Tibial artery (tissue), 4 donors: ENCODE measurements at regions not wholly inside any gene's neighbourhood (a gene's known extent, or its start where the extent isn't known, plus 50 kb on each side); places are given as distances from the start of the nearest gene placed in this dataset.
A peak's percentile ranks its signal among the peaks of the same experiment; 100 is the strongest.

ENCODE experiments used
- DNase-seq, 2 donors: peaks; one replicate each; pipeline ENCODE4 v3.0.0-alpha.2; 2019
- H3K27ac ChIP-seq, 2 donors: fragments of 200-600 bp; sonication (generic) in 1 of 2; 1 replicate in 1 of 2; 2 replicates in 1 of 2; pipeline ENCODE4 v1.5.1; 2018 to 2019; ENCODE audit warnings: mild to moderate bottlenecking in 1 of 2
- H3K27me3 ChIP-seq, 2 donors: fragments of 200-600 bp; sonication (generic) in 1 of 2; one replicate each; pipeline versions ENCODE4 v1.5.1 to v1.6.0; 2016 to 2019
- H3K36me3 ChIP-seq, 3 donors: fragments of 200-600 bp; sonication (generic) in 2 of 3; one replicate each; pipeline ENCODE4 v1.5.1; 2016 to 2019; ENCODE audit warnings: mild to moderate bottlenecking in 2 of 3
- H3K4me1 ChIP-seq, 4 donors: fragments of 200-600 bp; sonication (generic) in 2 of 4; 1 replicate in 3 of 4; 2 replicates in 1 of 4; pipeline ENCODE4 v1.5.1; 2016 to 2019
- H3K4me3 ChIP-seq, 2 donors: fragments of 200-600 bp; sonication (generic) in 1 of 2; 1 replicate in 1 of 2; 2 replicates in 1 of 2; pipeline ENCODE4 v1.5.1; 2018 to 2019; ENCODE audit warnings: mild to moderate bottlenecking in 2 of 2
- H3K9me3 ChIP-seq, 3 donors: fragments of 200-600 bp; sonication (generic) in 1 of 3; one replicate each; pipeline ENCODE4 v1.5.1; 2016 to 2019
- intact Hi-C: fragments of 100-400 bp; cut with DNase I; formaldehyde crosslinking; loops from one replicate; pipeline ENCODE4 v1.15.0; 2023; ENCODE audit warnings: low total_unique reads
- TF ChIP-seq, protein P1 (sequence below), 2 experiments: fragments of 200-600 bp in 1 of 2; fragments of 450-650 bp in 1 of 2; IDR thresholded peaks; one replicate each; pipeline ENCODE4 v1.5.1; 2017 to 2019; ENCODE audit warnings: antibody characterized with exemption in 2 of 2, mild to moderate bottlenecking in 1 of 2, moderate library complexity in 1 of 2

DNA sequence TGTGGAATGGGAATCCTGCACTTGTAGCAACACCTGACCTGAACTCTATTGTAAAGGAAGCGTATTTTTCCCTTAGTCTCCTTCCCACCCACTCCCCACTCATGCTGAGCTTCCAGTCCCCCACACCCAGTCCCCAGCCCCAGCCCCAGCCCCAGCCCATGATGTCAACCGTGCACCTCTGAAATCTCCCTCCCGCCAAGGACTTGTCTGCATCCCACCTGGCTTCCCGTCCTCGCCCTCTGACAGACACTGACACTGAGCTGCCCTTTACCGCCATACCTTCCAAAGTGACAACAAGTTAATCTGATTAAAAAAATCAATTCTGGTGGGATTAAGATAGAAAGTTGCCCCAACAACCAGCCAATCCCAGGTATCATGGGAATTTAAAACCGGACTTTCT lies 213.6 kb upstream of the CELF4 start:
- TF ChIP-seq, protein P1, sequence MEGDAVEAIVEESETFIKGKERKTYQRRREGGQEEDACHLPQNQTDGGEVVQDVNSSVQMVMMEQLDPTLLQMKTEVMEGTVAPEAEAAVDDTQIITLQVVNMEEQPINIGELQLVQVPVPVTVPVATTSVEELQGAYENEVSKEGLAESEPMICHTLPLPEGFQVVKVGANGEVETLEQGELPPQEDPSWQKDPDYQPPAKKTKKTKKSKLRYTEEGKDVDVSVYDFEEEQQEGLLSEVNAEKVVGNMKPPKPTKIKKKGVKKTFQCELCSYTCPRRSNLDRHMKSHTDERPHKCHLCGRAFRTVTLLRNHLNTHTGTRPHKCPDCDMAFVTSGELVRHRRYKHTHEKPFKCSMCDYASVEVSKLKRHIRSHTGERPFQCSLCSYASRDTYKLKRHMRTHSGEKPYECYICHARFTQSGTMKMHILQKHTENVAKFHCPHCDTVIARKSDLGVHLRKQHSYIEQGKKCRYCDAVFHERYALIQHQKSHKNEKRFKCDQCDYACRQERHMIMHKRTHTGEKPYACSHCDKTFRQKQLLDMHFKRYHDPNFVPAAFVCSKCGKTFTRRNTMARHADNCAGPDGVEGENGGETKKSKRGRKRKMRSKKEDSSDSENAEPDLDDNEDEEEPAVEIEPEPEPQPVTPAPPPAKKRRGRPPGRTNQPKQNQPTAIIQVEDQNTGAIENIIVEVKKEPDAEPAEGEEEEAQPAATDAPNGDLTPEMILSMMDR (IDR thresholded peaks at IDR 0.05) = no peak

DNA sequence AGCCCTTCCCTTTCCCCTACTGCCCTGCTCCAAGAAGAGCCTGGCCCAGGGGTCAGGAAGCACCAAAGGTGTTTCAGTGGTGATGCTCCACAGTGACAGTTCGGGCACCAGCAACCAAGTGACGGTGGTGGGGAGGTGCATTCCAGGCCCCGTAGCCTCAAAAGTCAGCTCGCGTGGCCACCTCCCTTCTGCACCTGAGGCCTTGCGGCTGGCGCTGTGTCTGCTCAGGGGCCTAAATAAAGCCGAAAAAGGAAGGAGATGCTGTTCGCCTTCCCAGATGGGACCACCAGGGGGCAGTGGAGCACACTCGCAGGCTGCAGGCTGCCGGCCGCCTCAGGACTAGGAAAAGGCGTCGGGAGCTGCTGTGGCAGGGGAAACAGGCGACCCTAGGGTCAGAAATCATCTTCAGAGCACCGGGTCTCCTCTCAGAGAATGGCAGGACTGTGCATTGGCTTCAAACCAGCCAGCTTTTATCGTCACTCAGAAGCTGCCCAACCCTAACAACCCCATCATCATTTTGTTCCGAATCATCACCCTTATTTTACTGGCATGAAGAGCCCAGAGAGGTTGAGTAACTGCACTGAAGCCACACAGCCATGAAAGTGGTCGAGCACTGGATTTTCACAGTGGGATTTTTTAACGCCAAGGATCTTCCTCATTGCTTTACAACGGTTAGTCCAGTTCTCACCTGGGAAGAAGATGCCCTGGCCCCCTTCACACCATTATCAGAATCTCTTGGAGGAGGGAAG lies 213.0 kb upstream of the CELF4 start:
- intact Hi-C loops = no loop called here
- Histone ChIP-seq H3K27me3 (no peaks in the 10 kb centered on the region), H3K36me3 (no peaks in the 10 kb centered on the region), H3K27ac (no peak overlapping the region), H3K4me3 (no peak overlapping the region), H3K9me3 (no peaks in the 10 kb centered on the region), H3K4me1 (no peaks in the 10 kb centered on the region)
- peak in 1 of 2 donors; percentile 32 for DNase-seq
- TF ChIP-seq, protein P1 (IDR thresholded peaks at IDR 0.05) = peak in 1 of 2 experiments; percentile 14

More for the DNA sequence above, 213.6 kb upstream of the CELF4 start:
- Histone ChIP-seq H3K4me1 (no peaks in the 10 kb centered on the region), H3K4me3 (no peak overlapping the region), H3K9me3 (no peaks in the 10 kb centered on the region), H3K36me3 (no peaks in the 10 kb centered on the region), H3K27ac (no peak overlapping the region), H3K27me3 (no peaks in the 10 kb centered on the region)
- no peak for DNase-seq
- intact Hi-C loops = no loop called here

DNA sequence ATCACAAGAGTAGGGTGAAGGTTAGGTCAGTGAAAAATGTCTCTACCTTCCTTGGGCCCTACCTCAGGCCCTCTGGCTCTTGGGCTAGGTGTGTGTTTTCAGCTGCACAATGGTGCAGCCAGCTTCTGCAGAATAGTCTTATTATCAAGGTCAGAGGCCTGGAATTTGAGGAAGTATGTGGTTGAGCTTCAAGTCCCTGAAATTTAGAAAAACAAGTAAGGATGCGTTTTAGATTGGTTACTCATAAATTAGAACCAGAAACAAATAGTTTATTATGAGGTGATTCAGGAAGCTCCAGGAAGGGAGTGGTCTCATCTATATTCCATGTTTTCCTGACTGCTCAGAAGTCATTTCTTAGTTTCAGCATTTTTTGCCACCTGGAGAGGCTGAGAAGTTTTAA lies 204.2 kb upstream of the CELF4 start:
- no peak for DNase-seq
- H3K36me3 ChIP-seq = no peaks in the 10 kb centered on the region
- H3K9me3 ChIP-seq = no peaks in the 10 kb centered on the region
- no peak overlapping the region for H3K4me3 ChIP-seq
- no peaks in the 10 kb centered on the region for H3K27me3 ChIP-seq
- no peaks in the 10 kb centered on the region for H3K4me1 ChIP-seq
- no peak overlapping the region for H3K27ac ChIP-seq
- TF ChIP-seq, protein P1 (IDR thresholded peaks at IDR 0.05) = no peak
- intact Hi-C loops = no loop called here

DNA sequence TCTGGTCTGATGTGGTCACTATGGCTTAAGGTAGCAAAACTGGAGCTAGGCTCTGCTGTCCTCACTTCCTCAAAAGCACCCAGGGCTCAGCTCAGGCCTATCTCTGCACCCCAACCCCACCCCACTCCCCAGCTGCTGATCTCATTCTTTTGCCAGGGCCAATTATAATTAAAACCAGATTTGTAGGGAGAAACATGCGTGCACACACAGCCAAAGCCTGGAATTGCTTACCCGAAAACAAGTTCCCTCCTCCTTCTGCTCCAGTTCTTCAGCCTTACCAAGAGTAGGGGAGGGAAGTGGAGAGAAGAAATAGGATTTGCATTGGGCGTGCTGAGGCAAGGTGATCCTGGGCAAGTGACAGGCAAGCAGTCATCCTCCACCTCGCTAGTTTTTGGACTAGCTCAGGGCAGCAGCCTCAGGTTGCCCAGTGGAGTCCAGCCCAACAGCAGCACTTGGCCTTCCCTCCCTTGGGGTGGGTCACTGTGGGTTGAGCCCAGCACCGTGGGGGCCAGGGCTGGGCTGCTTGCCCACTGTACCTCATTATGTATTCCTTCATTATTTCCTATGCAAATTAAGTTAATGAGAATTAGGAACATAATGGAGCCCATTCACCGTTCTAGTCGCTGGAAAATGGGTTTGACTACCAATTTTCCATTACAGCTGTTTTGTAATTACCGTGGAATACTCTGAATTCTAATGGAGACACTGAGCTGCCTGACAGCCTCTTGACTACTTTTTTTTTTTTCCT lies 199.1 kb upstream of the CELF4 start:
- no peak for DNase-seq
- intact Hi-C loops = no loop called here
- Histone ChIP-seq H3K4me3 (no peak overlapping the region), H3K9me3 (no peaks in the 10 kb centered on the region), H3K27ac (no peak overlapping the region), H3K36me3 (no peaks in the 10 kb centered on the region), H3K27me3 (no peaks in the 10 kb centered on the region), H3K4me1 (no peaks in the 10 kb centered on the region)
- TF ChIP-seq, protein P1 (IDR thresholded peaks at IDR 0.05) = no peak

DNA sequence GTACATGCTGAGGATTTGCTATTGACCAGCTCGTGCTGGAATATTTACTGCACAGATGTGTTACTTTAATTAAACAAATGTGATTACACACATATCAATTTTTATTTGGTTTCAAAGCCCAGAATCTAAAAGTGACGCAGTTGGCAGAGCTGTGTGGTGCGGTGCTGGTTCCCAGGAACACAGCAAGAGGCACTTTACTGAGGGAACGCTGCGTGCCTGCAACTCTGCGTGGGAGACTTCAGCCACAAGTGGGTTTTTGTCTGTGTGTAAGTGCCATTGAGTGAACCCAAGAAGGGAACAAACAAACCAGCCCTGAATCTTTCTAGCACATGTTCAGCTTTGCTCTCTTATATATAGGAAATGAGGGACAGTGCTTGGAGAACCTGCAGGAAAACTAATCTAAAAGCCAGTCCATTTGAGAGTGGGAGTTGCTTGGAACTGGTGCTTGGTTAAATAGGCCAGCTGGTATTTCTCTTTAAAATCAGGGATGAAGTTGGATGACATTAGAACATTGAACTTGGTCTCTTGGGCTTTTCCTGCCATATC lies 196.6 kb upstream of the CELF4 start:
- H3K27me3 ChIP-seq = no peaks in the 10 kb centered on the region
- H3K4me1 ChIP-seq = no peaks in the 10 kb centered on the region
- no peaks in the 10 kb centered on the region for H3K9me3 ChIP-seq
- no peak overlapping the region for H3K27ac ChIP-seq
- intact Hi-C loops = no loop called here
- H3K4me3 ChIP-seq = no peak overlapping the region
- TF ChIP-seq, protein P1 (IDR thresholded peaks at IDR 0.05) = no peak
- no peak for DNase-seq
- no peaks in the 10 kb centered on the region for H3K36me3 ChIP-seq
